Neural cell (in vitro differentiated cells): ENCODE measurements at regions not wholly inside any gene's neighbourhood (a gene's known extent, or its start where the extent isn't known, plus 50 kb on each side); places are given as distances from the start of the nearest gene placed in this dataset.

Source experiments
- CTCF ChIP-seq: fragments of 450-650 bp; IDR thresholded peaks from 2 replicates; pipeline ENCODE4 v1.5.1; 2014; ENCODE audit warnings: antibody characterized with exemption, mild to moderate bottlenecking, moderate library complexity; ENCODE audit not compliant: poor library complexity, severe bottlenecking
- EP300 ChIP-seq: fragments of 450-650 bp; conservative IDR thresholded peaks from 2 replicates; pipeline ENCODE4 v1.6.1; 2014; ENCODE audit warnings: antibody characterized with exemption, mild to moderate bottlenecking, moderate library complexity; ENCODE audit not compliant: poor library complexity, severe bottlenecking
- EZH2 ChIP-seq: fragments of 200-600, 300-800 bp; shearing (Covaris generic), sonication (generic); IDR thresholded peaks from 2 replicates; pipeline ENCODE4 v1.6.1; 2014; ENCODE audit warnings: antibody characterized with exemption, low read length, borderline replicate concordance, mild to moderate bottlenecking; ENCODE audit not compliant: insufficient read depth, poor library complexity, severe bottlenecking
- POLR2AphosphoS5 ChIP-seq: IDR thresholded peaks from 2 replicates; pipeline ENCODE4 v1.6.1; 2012
- RAD21 ChIP-seq: fragments of 450-650 bp; conservative IDR thresholded peaks from 2 replicates; pipeline ENCODE4 v1.6.1; 2014; ENCODE audit warnings: antibody characterized with exemption, mild to moderate bottlenecking, moderate library complexity
- TAF1 ChIP-seq: IDR thresholded peaks from 2 replicates; pipeline ENCODE4 v1.6.1; 2012; ENCODE audit warnings: low read depth

- TF ChIP-seq EZH2 (no peak), CTCF (no peak), EP300 (no peak), TAF1 (no peak), RAD21 (no peak), POLR2AphosphoS5 (no peak)
Measured at GRCh38 chr13:31399690-31400089, 199.9 kb downstream of the B3GLCT start.
